Fibroblast of lung (primary cell): ENCODE measurements at regions not wholly inside any gene's neighbourhood (a gene's known extent, or its start where the extent isn't known, plus 50 kb on each side); places are given as distances from the start of the nearest gene placed in this dataset.

Source experiments
- DNase-seq, 2 donors: peaks; one replicate each; pipeline versions ENCODE4 v3.0.0 to v3.0.0-alpha.2; 2010; ENCODE audit warnings: low read depth in 2 of 2
- H2AFZ ChIP-seq: 2 replicates; pipeline ENCODE4 v1.5.1; 2012; ENCODE audit warnings: low read length, control low read depth, inconsistent platforms
- H3K27ac ChIP-seq: 2 replicates; pipeline ENCODE4 v1.5.1; 2011; ENCODE audit warnings: low read length, control low read depth; ENCODE audit not compliant: insufficient read depth
- H3K27me3 ChIP-seq: 2 replicates; pipeline ENCODE4 v1.5.1; 2011; ENCODE audit warnings: mild to moderate bottlenecking, low read length; ENCODE audit not compliant: control insufficient read depth, insufficient read depth
- H3K36me3 ChIP-seq: 2 replicates; pipeline ENCODE4 v1.5.1; 2011; ENCODE audit warnings: low read length; ENCODE audit not compliant: control insufficient read depth, insufficient read depth
- H3K4me1 ChIP-seq: 2 replicates; pipeline ENCODE4 v1.5.1; 2011; ENCODE audit warnings: low read length; ENCODE audit not compliant: control insufficient read depth, insufficient read depth; ENCODE audit errors: extremely low read depth
- H3K4me2 ChIP-seq: 2 replicates; pipeline ENCODE4 v1.5.1; 2011; ENCODE audit warnings: low read length, control low read depth; ENCODE audit not compliant: insufficient read depth; ENCODE audit errors: extremely low read depth
- H3K4me3 ChIP-seq, 4 experiments: fragments of 200-600 bp in 1 of 4; sonication (generic) in 1 of 4; replicated peaks in 1 of 4; 2 replicates each; pipeline ENCODE4 v1.5.1; 2011 to 2016; ENCODE audit warnings: low read length in 4 of 4, low read depth in 3 of 4, mild to moderate bottlenecking in 3 of 4, control low read depth in 2 of 4, inconsistent platforms in 1 of 4, mixed read lengths in 1 of 4; ENCODE audit not compliant: insufficient read depth in 1 of 4; ENCODE audit errors: control extremely low read depth in 1 of 4
- H3K79me2 ChIP-seq: 2 replicates; pipeline ENCODE4 v1.5.1; 2012; ENCODE audit warnings: mild to moderate bottlenecking, low read length, inconsistent platforms; ENCODE audit not compliant: control insufficient read depth, insufficient read depth
- H3K9ac ChIP-seq: 2 replicates; pipeline ENCODE4 v1.5.1; 2011; ENCODE audit warnings: mild to moderate bottlenecking, low read length, control low read depth; ENCODE audit not compliant: insufficient read depth
- H3K9me3 ChIP-seq: 2 replicates; pipeline ENCODE4 v1.5.1; 2012; ENCODE audit warnings: low read depth, low read length; ENCODE audit not compliant: control insufficient read depth, insufficient read depth
- H4K20me1 ChIP-seq: 2 replicates; pipeline ENCODE4 v1.5.1; 2011; ENCODE audit warnings: low read length; ENCODE audit not compliant: control insufficient read depth, insufficient read depth; ENCODE audit errors: extremely low read depth
- EZH2 ChIP-seq: IDR thresholded peaks from 2 replicates; pipeline ENCODE4 v1.5.1; 2012; ENCODE audit warnings: low read length, control low read depth, mild to moderate bottlenecking; ENCODE audit errors: missing control alignments
- TF ChIP-seq, protein P1 (sequence below), 2 donors: IDR thresholded peaks in 1 of 2; conservative IDR thresholded peaks in 1 of 2; 1 replicate in 1 of 2; 2 replicates in 1 of 2; pipeline ENCODE4 v1.5.1; 2011 to 2012; ENCODE audit warnings: low read length in 2 of 2, control low read depth in 1 of 2, inconsistent platforms in 1 of 2, low read depth in 1 of 2, mild to moderate bottlenecking in 1 of 2

DNA sequence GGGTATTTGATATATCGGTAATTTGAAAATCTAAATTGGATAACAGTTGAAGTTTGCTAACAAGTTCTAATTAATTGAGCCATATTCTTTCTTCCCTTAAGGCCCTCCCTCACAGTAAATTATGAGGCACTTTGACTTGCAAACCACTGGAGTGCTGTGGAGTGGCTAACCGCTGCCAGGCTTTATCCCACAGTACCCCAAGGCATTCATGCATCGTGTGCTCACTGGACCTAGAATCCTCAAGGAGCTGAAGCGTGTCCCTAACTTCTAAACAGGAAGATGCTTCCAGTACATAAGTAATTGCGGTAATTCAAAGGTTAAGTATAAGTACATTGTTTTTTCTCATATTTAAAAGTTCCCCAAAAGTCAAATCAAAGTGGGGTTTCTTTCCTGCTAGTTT, 499.9 kb downstream of the TFAP2A start:
- Histone ChIP-seq H3K9me3 (no peaks in the 10 kb centered on the region), H3K4me2 (no peak overlapping the region), H3K27me3 (no peaks in the 10 kb centered on the region), H3K9ac (no peak overlapping the region), H3K4me3 (no peak overlapping the region), H3K4me1 (no peaks in the 10 kb centered on the region), H3K79me2 (no peaks in the 10 kb centered on the region), H2AFZ (no peak overlapping the region), H3K36me3 (no peaks in the 10 kb centered on the region), H4K20me1 (no peaks in the 10 kb centered on the region), H3K27ac (no peak overlapping the region)
- TF ChIP-seq, protein P1, sequence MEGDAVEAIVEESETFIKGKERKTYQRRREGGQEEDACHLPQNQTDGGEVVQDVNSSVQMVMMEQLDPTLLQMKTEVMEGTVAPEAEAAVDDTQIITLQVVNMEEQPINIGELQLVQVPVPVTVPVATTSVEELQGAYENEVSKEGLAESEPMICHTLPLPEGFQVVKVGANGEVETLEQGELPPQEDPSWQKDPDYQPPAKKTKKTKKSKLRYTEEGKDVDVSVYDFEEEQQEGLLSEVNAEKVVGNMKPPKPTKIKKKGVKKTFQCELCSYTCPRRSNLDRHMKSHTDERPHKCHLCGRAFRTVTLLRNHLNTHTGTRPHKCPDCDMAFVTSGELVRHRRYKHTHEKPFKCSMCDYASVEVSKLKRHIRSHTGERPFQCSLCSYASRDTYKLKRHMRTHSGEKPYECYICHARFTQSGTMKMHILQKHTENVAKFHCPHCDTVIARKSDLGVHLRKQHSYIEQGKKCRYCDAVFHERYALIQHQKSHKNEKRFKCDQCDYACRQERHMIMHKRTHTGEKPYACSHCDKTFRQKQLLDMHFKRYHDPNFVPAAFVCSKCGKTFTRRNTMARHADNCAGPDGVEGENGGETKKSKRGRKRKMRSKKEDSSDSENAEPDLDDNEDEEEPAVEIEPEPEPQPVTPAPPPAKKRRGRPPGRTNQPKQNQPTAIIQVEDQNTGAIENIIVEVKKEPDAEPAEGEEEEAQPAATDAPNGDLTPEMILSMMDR (conservative IDR thresholded peaks at IDR 0.05 in 1 of 2, IDR thresholded peaks at IDR 0.05 in 1 of 2; ENCODE audit: low read depth in 1 of 2, low read length in 2 of 2): no peak
- TF ChIP-seq EZH2: no peak
- DNase-seq: no peak

DNA sequence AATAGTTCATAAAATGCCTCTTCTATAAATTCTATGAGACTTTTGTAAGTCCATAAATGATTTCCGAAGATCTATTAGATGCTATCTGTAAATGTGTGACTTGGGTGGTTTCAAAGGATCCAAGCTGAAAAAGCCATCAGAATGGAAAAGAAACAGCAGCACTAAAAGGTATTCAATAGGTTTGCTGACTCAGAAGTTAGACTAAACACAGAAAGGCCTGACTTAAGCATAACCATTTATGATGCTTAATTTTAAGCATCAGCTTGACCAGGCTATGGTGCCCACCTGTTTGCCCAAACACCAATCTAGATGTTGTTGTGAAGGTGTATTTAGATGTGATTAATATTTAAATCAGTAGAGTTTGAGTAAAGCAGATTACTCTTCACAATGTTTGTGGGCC, 513.5 kb downstream of the TFAP2A start:
- Histone ChIP-seq H3K27ac (no peak overlapping the region), H2AFZ (no peak overlapping the region), H3K36me3 (no peaks in the 10 kb centered on the region), H3K4me2 (no peak overlapping the region), H3K9me3 (no peaks in the 10 kb centered on the region), H3K79me2 (no peaks in the 10 kb centered on the region), H3K4me3 (no peak overlapping the region), H4K20me1 (no peaks in the 10 kb centered on the region), H3K9ac (no peak overlapping the region), H3K4me1 (no peaks in the 10 kb centered on the region), H3K27me3 (no peaks in the 10 kb centered on the region)
- TF ChIP-seq, protein P1 (conservative IDR thresholded peaks at IDR 0.05 in 1 of 2, IDR thresholded peaks at IDR 0.05 in 1 of 2; ENCODE audit: low read depth in 1 of 2, low read length in 2 of 2): no peak
- no peak for TF ChIP-seq EZH2
- DNase-seq: no peak

DNA sequence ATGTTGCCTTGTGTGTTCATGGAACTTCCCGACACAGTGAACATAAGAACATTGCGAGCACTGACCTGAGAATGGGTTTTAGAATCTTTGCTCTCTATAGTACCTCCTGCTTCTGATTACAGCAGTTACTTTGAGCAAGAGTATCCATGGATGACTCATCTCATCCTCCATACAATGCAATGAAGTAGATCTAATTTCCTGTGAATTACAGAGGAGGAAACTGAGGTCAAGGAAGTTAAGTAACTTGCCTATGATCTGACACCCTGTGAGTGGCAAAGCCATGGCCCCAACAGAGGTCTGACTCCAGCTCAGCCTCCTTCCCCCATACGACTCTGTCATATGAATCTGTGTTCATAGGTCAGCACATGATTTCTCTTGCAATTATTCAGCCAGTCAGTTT, 518.1 kb downstream of the TFAP2A start:
- no peak for DNase-seq
- Histone ChIP-seq H3K4me3 (no peak overlapping the region), H3K9ac (no peak overlapping the region), H3K36me3 (no peaks in the 10 kb centered on the region), H3K4me1 (no peaks in the 10 kb centered on the region), H2AFZ (no peak overlapping the region), H3K27me3 (no peaks in the 10 kb centered on the region), H3K9me3 (no peaks in the 10 kb centered on the region), H4K20me1 (no peaks in the 10 kb centered on the region), H3K79me2 (no peaks in the 10 kb centered on the region), H3K4me2 (no peak overlapping the region), H3K27ac (no peak overlapping the region)
- TF ChIP-seq, protein P1 (conservative IDR thresholded peaks at IDR 0.05 in 1 of 2, IDR thresholded peaks at IDR 0.05 in 1 of 2; ENCODE audit: low read depth in 1 of 2, low read length in 2 of 2): no peak
- TF ChIP-seq EZH2: no peak
